ENCODE measurements at regions not wholly inside any gene's neighbourhood (a gene's known extent, or its start where the extent isn't known, plus 50 kb on each side); places are given as distances from the start of the nearest gene placed in this dataset.
"Not testable (repeated sequence)": the region's sequence is repeated elsewhere in the genome, so short reads cannot be mapped to it uniquely, and the experiment has no call there.

DNA sequence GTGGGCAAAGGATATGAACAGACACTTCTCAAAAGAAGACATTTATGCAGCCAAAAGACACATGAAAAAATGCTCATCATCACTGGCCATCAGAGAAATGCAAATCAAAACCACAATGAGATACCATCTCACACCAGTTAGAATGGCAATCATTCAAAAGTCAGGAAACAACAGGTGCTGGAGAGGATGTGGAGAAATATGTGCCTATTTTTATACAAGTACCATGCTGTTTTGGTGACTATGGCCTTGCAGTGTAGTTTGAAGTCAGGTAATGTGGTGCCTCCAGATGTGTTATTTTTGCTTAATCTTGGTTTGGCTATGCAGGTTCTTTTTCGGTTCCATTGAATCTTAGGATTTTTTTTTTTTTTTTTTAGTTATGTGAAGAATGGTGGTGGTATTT, 387.7 kb upstream of the ST8SIA4 start:
- H3K9me2 ChIP-seq (ENCODE audit: insufficient read depth); H3K4me1 Mint-ChIP-seq; H3K9me3 Mint-ChIP-seq; ATAC-seq; H3K4me1 ChIP-seq (ENCODE audit: insufficient read depth); H3F3A ChIP-seq (replicated peaks; ENCODE audit: low read depth); H4K20me1 ChIP-seq (replicated peaks; ENCODE audit: insufficient read depth); H3K4me3 ChIP-seq; H3K27me3 ChIP-seq (ENCODE audit: insufficient read depth); H3K36me3 Mint-ChIP-seq (ENCODE audit: low read depth); H3K27ac ChIP-seq (ENCODE audit: low read depth); DNase-seq (ENCODE audit: low spot score); H2AFZ ChIP-seq; H3K4me2 ChIP-seq; H3K27ac Mint-ChIP-seq; H3K79me2 ChIP-seq (replicated peaks; ENCODE audit: insufficient read depth); H3K4me3 Mint-ChIP-seq; H3K36me3 ChIP-seq (ENCODE audit: insufficient read depth); H3K27me3 Mint-ChIP-seq (ENCODE audit: insufficient read depth, low read depth, poor library complexity): not testable (repeated sequence)

DNA sequence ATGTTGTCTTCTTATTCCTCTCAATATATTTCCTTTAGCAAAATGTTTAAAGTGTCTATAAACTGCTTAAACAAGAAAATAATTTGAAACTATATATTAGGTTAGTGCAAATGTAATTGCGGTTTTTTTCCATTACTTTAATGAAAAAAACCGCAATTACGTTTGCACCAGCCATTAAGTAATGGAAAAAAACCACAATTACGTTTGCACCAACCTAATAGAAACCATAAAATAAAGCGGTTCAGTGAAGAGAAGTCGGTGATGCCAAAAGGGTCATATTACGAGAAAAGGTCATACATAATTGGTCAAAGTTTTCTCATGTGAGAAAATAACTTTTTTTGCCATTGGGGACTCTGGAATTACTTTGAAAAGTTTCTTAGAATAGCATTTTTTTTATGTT, 385.6 kb upstream of the ST8SIA4 start:
- Mint-ChIP-seq H3K9me3 (no peaks in the 10 kb centered on the region), H3K27me3 (ENCODE audit: insufficient read depth, low read depth, poor library complexity) (no peaks in the 10 kb centered on the region), H3K4me1 (peaks cover 3% of the 10 kb centered on the region; the same call in 1 of the 3 replicates), H3K27ac (no peak overlapping the region), H3K4me3 (no peak overlapping the region), H3K36me3 (ENCODE audit: low read depth) (no peaks in the 10 kb centered on the region)
- H4K20me1 ChIP-seq (replicated peaks; ENCODE audit: insufficient read depth) = no peaks in the 10 kb centered on the region
- no peaks in the 10 kb centered on the region for H3K36me3 ChIP-seq (ENCODE audit: insufficient read depth)
- H3K27me3 ChIP-seq (ENCODE audit: insufficient read depth) = no peaks in the 10 kb centered on the region
- H3K4me3 ChIP-seq = no peak overlapping the region
- H3K27ac ChIP-seq (ENCODE audit: low read depth) = no peak overlapping the region
- no peaks in the 10 kb centered on the region for H3K79me2 ChIP-seq (replicated peaks; ENCODE audit: insufficient read depth)
- H3K4me2 ChIP-seq = no peak overlapping the region
- H3K9me2 ChIP-seq (ENCODE audit: insufficient read depth) = no peaks in the 10 kb centered on the region
- no peak overlapping the region for H2AFZ ChIP-seq
- ATAC-seq (no peak), DNase-seq (ENCODE audit: low spot score) (no peak)
- no peaks in the 10 kb centered on the region for H3F3A ChIP-seq (replicated peaks; ENCODE audit: low read depth)
- no peaks in the 10 kb centered on the region for H3K4me1 ChIP-seq (ENCODE audit: insufficient read depth)
- no peak for TF ChIP-seq ZNF114 (CRISPR knock-in tag; IDR thresholded peaks at IDR 0.05)
- TF ChIP-seq, protein P1, sequence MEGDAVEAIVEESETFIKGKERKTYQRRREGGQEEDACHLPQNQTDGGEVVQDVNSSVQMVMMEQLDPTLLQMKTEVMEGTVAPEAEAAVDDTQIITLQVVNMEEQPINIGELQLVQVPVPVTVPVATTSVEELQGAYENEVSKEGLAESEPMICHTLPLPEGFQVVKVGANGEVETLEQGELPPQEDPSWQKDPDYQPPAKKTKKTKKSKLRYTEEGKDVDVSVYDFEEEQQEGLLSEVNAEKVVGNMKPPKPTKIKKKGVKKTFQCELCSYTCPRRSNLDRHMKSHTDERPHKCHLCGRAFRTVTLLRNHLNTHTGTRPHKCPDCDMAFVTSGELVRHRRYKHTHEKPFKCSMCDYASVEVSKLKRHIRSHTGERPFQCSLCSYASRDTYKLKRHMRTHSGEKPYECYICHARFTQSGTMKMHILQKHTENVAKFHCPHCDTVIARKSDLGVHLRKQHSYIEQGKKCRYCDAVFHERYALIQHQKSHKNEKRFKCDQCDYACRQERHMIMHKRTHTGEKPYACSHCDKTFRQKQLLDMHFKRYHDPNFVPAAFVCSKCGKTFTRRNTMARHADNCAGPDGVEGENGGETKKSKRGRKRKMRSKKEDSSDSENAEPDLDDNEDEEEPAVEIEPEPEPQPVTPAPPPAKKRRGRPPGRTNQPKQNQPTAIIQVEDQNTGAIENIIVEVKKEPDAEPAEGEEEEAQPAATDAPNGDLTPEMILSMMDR (conservative IDR thresholded peaks at IDR 0.05; ENCODE audit: low read depth in 2 of 2) = no peak
- no peak for TF ChIP-seq NANOG (IDR thresholded peaks at IDR 0.05; ENCODE audit: borderline replicate concordance)
- no peak for TF ChIP-seq CREB1 (CRISPR knock-in tag; IDR thresholded peaks at IDR 0.05; ENCODE audit: low read depth)
- no peak for TF ChIP-seq EZH2phosphoT487 (IDR thresholded peaks at IDR 0.05; ENCODE audit: unreplicated experiment)
- TF ChIP-seq, protein P2, sequence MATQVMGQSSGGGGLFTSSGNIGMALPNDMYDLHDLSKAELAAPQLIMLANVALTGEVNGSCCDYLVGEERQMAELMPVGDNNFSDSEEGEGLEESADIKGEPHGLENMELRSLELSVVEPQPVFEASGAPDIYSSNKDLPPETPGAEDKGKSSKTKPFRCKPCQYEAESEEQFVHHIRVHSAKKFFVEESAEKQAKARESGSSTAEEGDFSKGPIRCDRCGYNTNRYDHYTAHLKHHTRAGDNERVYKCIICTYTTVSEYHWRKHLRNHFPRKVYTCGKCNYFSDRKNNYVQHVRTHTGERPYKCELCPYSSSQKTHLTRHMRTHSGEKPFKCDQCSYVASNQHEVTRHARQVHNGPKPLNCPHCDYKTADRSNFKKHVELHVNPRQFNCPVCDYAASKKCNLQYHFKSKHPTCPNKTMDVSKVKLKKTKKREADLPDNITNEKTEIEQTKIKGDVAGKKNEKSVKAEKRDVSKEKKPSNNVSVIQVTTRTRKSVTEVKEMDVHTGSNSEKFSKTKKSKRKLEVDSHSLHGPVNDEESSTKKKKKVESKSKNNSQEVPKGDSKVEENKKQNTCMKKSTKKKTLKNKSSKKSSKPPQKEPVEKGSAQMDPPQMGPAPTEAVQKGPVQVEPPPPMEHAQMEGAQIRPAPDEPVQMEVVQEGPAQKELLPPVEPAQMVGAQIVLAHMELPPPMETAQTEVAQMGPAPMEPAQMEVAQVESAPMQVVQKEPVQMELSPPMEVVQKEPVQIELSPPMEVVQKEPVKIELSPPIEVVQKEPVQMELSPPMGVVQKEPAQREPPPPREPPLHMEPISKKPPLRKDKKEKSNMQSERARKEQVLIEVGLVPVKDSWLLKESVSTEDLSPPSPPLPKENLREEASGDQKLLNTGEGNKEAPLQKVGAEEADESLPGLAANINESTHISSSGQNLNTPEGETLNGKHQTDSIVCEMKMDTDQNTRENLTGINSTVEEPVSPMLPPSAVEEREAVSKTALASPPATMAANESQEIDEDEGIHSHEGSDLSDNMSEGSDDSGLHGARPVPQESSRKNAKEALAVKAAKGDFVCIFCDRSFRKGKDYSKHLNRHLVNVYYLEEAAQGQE (IDR thresholded peaks at IDR 0.05; ENCODE audit: unreplicated experiment) = no peak
- TF ChIP-seq, protein P3, sequence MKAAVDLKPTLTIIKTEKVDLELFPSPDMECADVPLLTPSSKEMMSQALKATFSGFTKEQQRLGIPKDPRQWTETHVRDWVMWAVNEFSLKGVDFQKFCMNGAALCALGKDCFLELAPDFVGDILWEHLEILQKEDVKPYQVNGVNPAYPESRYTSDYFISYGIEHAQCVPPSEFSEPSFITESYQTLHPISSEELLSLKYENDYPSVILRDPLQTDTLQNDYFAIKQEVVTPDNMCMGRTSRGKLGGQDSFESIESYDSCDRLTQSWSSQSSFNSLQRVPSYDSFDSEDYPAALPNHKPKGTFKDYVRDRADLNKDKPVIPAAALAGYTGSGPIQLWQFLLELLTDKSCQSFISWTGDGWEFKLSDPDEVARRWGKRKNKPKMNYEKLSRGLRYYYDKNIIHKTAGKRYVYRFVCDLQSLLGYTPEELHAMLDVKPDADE (IDR thresholded peaks at IDR 0.05) = no peak
- TF ChIP-seq, protein P4, sequence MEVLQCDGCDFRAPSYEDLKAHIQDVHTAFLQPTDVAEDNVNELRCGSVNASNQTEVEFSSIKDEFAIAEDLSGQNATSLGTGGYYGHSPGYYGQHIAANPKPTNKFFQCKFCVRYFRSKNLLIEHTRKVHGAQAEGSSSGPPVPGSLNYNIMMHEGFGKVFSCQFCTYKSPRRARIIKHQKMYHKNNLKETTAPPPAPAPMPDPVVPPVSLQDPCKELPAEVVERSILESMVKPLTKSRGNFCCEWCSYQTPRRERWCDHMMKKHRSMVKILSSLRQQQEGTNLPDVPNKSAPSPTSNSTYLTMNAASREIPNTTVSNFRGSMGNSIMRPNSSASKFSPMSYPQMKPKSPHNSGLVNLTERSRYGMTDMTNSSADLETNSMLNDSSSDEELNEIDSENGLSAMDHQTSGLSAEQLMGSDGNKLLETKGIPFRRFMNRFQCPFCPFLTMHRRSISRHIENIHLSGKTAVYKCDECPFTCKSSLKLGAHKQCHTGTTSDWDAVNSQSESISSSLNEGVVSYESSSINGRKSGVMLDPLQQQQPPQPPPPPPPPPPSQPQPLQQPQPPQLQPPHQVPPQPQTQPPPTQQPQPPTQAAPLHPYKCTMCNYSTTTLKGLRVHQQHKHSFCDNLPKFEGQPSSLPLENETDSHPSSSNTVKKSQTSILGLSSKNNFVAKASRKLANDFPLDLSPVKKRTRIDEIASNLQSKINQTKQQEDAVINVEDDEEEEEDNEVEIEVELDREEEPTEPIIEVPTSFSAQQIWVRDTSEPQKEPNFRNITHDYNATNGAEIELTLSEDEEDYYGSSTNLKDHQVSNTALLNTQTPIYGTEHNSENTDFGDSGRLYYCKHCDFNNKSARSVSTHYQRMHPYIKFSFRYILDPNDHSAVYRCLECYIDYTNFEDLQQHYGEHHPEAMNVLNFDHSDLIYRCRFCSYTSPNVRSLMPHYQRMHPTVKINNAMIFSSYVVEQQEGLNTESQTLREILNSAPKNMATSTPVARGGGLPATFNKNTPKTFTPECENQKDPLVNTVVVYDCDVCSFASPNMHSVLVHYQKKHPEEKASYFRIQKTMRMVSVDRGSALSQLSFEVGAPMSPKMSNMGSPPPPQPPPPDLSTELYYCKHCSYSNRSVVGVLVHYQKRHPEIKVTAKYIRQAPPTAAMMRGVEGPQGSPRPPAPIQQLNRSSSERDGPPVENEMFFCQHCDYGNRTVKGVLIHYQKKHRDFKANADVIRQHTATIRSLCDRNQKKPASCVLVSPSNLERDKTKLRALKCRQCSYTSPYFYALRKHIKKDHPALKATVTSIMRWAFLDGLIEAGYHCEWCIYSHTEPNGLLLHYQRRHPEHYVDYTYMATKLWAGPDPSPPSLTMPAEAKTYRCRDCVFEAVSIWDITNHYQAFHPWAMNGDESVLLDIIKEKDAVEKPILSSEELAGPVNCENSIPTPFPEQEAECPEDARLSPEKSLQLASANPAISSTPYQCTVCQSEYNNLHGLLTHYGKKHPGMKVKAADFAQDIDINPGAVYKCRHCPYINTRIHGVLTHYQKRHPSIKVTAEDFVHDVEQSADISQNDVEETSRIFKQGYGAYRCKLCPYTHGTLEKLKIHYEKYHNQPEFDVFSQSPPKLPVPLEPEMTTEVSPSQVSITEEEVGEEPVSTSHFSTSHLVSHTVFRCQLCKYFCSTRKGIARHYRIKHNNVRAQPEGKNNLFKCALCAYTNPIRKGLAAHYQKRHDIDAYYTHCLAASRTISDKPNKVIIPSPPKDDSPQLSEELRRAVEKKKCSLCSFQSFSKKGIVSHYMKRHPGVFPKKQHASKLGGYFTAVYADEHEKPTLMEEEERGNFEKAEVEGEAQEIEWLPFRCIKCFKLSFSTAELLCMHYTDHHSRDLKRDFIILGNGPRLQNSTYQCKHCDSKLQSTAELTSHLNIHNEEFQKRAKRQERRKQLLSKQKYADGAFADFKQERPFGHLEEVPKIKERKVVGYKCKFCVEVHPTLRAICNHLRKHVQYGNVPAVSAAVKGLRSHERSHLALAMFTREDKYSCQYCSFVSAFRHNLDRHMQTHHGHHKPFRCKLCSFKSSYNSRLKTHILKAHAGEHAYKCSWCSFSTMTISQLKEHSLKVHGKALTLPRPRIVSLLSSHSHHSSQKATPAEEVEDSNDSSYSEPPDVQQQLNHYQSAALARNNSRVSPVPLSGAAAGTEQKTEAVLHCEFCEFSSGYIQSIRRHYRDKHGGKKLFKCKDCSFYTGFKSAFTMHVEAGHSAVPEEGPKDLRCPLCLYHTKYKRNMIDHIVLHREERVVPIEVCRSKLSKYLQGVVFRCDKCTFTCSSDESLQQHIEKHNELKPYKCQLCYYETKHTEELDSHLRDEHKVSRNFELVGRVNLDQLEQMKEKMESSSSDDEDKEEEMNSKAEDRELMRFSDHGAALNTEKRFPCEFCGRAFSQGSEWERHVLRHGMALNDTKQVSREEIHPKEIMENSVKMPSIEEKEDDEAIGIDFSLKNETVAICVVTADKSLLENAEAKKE (CRISPR knock-in tag; IDR thresholded peaks at IDR 0.05) = no peak
